Heart right ventricle (tissue), 16 donors: ENCODE measurements at regions not wholly inside any gene's neighbourhood (a gene's known extent, or its start where the extent isn't known, plus 50 kb on each side); places are given as distances from the start of the nearest gene placed in this dataset.

Experiments used
- ATAC-seq, 8 donors: fragments of 200-7000 bp; cut with Tn5 transposase; one replicate each; pipeline ENCODE4 v1.9.1; 2020; ENCODE audit warnings: mild to moderate bottlenecking in 8 of 8, moderate library complexity in 8 of 8, moderate number of reproducible peaks in 1 of 8
- DNase-seq, 2 donors: peaks; one replicate each; pipeline ENCODE4 v3.0.0-alpha.2; 2020
- H3K27ac ChIP-seq, 10 donors: fragments of 200-600 bp; sonication (generic) in 2 of 10; one replicate each; pipeline versions ENCODE4 v1.5.0 to v1.8.0; 2020 to 2022; ENCODE audit warnings: mild to moderate bottlenecking in 3 of 10
- H3K27me3 ChIP-seq, 7 donors: fragments of 200-600 bp; one replicate each; pipeline ENCODE4 v1.8.0; 2021 to 2022; ENCODE audit warnings: mild to moderate bottlenecking in 2 of 7
- H3K36me3 ChIP-seq, 9 donors: fragments of 200-600 bp; sonication (generic) in 1 of 9; one replicate each; pipeline versions ENCODE4 v1.5.0 to v1.8.0; 2020 to 2022; ENCODE audit warnings: mild to moderate bottlenecking in 2 of 9
- H3K4me1 ChIP-seq, 9 donors: fragments of 200-600 bp; sonication (generic) in 1 of 9; one replicate each; pipeline versions ENCODE4 v1.5.0 to v1.8.0; 2020 to 2022; ENCODE audit warnings: mild to moderate bottlenecking in 4 of 9
- H3K4me3 ChIP-seq, 10 donors: fragments of 200-600 bp; sonication (generic) in 2 of 10; one replicate each; pipeline versions ENCODE4 v1.5.0 to v1.8.0; 2020 to 2022; ENCODE audit warnings: mild to moderate bottlenecking in 7 of 10, moderate library complexity in 2 of 10
- H3K9me3 ChIP-seq, 11 donors: fragments of 200-600 bp in 10 of 11; sonication (generic) in 2 of 11; one replicate each; pipeline versions ENCODE4 v1.5.0 to v1.8.0; 2013 to 2022; ENCODE audit warnings: mild to moderate bottlenecking in 2 of 11, control low read depth in 1 of 11, moderate library complexity in 1 of 11
- CTCF ChIP-seq, 9 donors: fragments of 200-600 bp; sonication (generic) in 2 of 9; IDR thresholded peaks; one replicate each; pipeline versions ENCODE4 v1.5.0 to v1.8.0; 2021 to 2022; ENCODE audit warnings: antibody characterized with exemption in 9 of 9, mild to moderate bottlenecking in 5 of 9, moderate library complexity in 1 of 9
- WGBS, 2 donors: extraction: QIAGEN DNeasy Blood & Tissue Kit; methylation state at CpG; one replicate each; pipeline ENCODE4 v1.1.7; 2013; ENCODE audit warnings: inconsistent platforms in 1 of 2; 5-methylcytosine and 5-hydroxymethylcytosine counted together
- intact Hi-C, 10 donors: fragments of 100-400 bp; cut with DNase I; formaldehyde crosslinking; loops; one replicate each; pipeline versions ENCODE4 v1.11.1 to v1.14.2; 2022
- donor health status: Arrhythmogenic right ventricular cardiomyopathy.
- donor health status: ischemic (EF 13 %, LVEDD 7.1; RV severe dilation, severe dysfunction).
- donor health status: healthy with polysubstance abuse.
- donor health status: DM: no; HTN: yes; CAD: no.
- donor health status: DM: no; HTN: no; CAD: no.
- donor health status: ischemic (EF 25% LVEDD 6.9; RV normal size, moderate dysfunction).
- donor health status: ischemic (EF 25% LVEDD 5.7; RV mildly dilated, moderate dysfunction).
- donor health status: healthy.
- donor health status: DM: yes; HTN: yes; CAD: no.
- donor health status: Ischemic cardiomyopathy.
- donor health status: ischemic (EF 35%, LVEDD 5.7; RV mildly dilated, moderate dysfunction).
- donor health status: nonischemic (EF 11% LVEDD 7.7; RV severe dilation, severe dysfunction).
- donor health status: DM: yes; HTN: yes; CAD: no.
- donor health status: PGD.
- donor health status: ischemic (EF 29% LVEDD 5.4; RV normal size, mild dysfunction).
- donor health status: nonischemic (EF 23%, LVEDD 6.1; RV moderate dilation, normal function).

GRCh38 chr7:116422683-116423082 lies 76.9 kb upstream of the CAV2 start:
- Histone ChIP-seq H3K27me3 (no peaks in the 10 kb centered on the region), H3K4me1 (peaks cover 0 to 31% (median 23%) of the 10 kb centered on the region in 9 donors), H3K9me3 (peaks cover 0 to under 1% (median 0%) of the 10 kb centered on the region in 11 donors), H3K36me3 (no peaks in the 10 kb centered on the region), H3K27ac (no peak overlapping the region), H3K4me3 (no peak overlapping the region)
- no peak for DNase-seq
- intact Hi-C loops, result no loop called here
- no peak for ATAC-seq
- TF ChIP-seq CTCF (IDR thresholded peaks at IDR 0.05), result no peak

GRCh38 chr7:116423499-116423898 lies 76.0 kb upstream of the CAV2 start:
- TF ChIP-seq CTCF (IDR thresholded peaks at IDR 0.05), result no peak
- intact Hi-C loops, result no loop called here
- WGBS, 2 donors, result 67 to 68% methylated on average over 3 of the region's 3 CpGs
- no peak for DNase-seq
- Histone ChIP-seq H3K27ac (no peak overlapping the region), H3K27me3 (no peaks in the 10 kb centered on the region), H3K4me1 (peaks cover 0 to 26% (median 18%) of the 10 kb centered on the region in 9 donors), H3K4me3 (no peak overlapping the region), H3K36me3 (no peaks in the 10 kb centered on the region), H3K9me3 (peaks cover 0 to 9% (median 0%) of the 10 kb centered on the region in 11 donors)
- no peak for ATAC-seq

- Histone ChIP-seq H3K36me3 (no peaks in the 10 kb centered on the region), H3K4me1 (peaks cover 0 to 18% (median 14%) of the 10 kb centered on the region in 9 donors), H3K27me3 (no peaks in the 10 kb centered on the region), H3K9me3 (peaks cover 0 to 10% (median 0%) of the 10 kb centered on the region in 11 donors), H3K27ac (peak overlapping the region in 4 of 10 donors; percentile 18 to 57 (median 32)), H3K4me3 (no peak overlapping the region)
- no peak for TF ChIP-seq CTCF (IDR thresholded peaks at IDR 0.05)
- intact Hi-C loops, result loop anchor here in 1 of 10 donors (2.0 kb wide), 1 partner anchor 71 kb away; no protein-coding TSS in a partner anchor
- ATAC-seq, result no peak
- WGBS, 2 donors, result 67 to 84% methylated on average over 3 of the region's 3 CpGs
- no peak for DNase-seq
These were observed 73.8 kb upstream of the CAV2 start for GRCh38 chr7:116425647-116426209.

GRCh38 chr7:116426428-116427156 lies 72.9 kb upstream of the CAV2 start:
- DNase-seq (peak in 1 of 2 donors; percentile 49), ATAC-seq (peak; percentile 57 to 90 (median 70))
- no peak for TF ChIP-seq CTCF (IDR thresholded peaks at IDR 0.05)
- peaks cover 0 to 18% (median 14%) of the 10 kb centered on the region in 9 donors for H3K4me1 ChIP-seq
- H3K4me3 ChIP-seq, result no peak overlapping the region
- no peaks in the 10 kb centered on the region for H3K27me3 ChIP-seq
- intact Hi-C loops, result loop anchor here in 1 of 10 donors (2.0 kb wide), 1 partner anchor 72 kb away; no protein-coding TSS in a partner anchor
- H3K27ac ChIP-seq, result peak overlapping the region in 5 of 10 donors; percentile 7 to 56 (median 18)
- peaks cover 0 to 10% (median 0%) of the 10 kb centered on the region in 11 donors for H3K9me3 ChIP-seq
- 57 to 58% methylated on average over 4 of the region's 4 CpGs for WGBS, 2 donors
- no peaks in the 10 kb centered on the region for H3K36me3 ChIP-seq
